ENCODE measurements at regions not wholly inside any gene's neighbourhood (a gene's known extent, or its start where the extent isn't known, plus 50 kb on each side); places are given as distances from the start of the nearest gene placed in this dataset.

- TF ChIP-seq POLR2AphosphoS5 (IDR thresholded peaks at IDR 0.05; ENCODE audit: borderline replicate concordance, low read depth, low read length) (no peak), EZH2 (IDR thresholded peaks at IDR 0.05) (no peak)
Observed at GRCh38 chr13:70483599-70484276, 375.5 kb upstream of the KLHL1 start.

Measured in SK-N-MC (cell line).